H1 (cell line): ENCODE measurements at regions not wholly inside any gene's neighbourhood (a gene's known extent, or its start where the extent isn't known, plus 50 kb on each side); places are given as distances from the start of the nearest gene placed in this dataset.

Experiments used
- CBX8 ChIP-seq: fragments of 300-800, 300-1000 bp; sonication (generic); IDR thresholded peaks from 2 replicates; pipeline ENCODE4 v1.7.1; 2016; ENCODE audit warnings: low read depth, low read length, borderline replicate concordance
- SP4 ChIP-seq: IDR thresholded peaks from 2 replicates; pipeline ENCODE4 v1.6.1; 2012; ENCODE audit warnings: low read length, inconsistent platforms
- TF ChIP-seq, protein P1 (sequence below), 3 experiments: IDR thresholded peaks; 1 replicate in 2 of 3; 2 replicates in 1 of 3; pipeline versions ENCODE4 v1.5.1 to v1.6.1; 2011; ENCODE audit warnings: low read length in 3 of 3, mild to moderate bottlenecking in 3 of 3, inconsistent platforms in 2 of 3, low read depth in 1 of 3, moderate library complexity in 1 of 3; ENCODE audit not compliant: insufficient read depth in 1 of 3; ENCODE audit errors: control extremely low read depth in 1 of 3

- TF ChIP-seq CBX8, result no peak
- TF ChIP-seq, protein P1, sequence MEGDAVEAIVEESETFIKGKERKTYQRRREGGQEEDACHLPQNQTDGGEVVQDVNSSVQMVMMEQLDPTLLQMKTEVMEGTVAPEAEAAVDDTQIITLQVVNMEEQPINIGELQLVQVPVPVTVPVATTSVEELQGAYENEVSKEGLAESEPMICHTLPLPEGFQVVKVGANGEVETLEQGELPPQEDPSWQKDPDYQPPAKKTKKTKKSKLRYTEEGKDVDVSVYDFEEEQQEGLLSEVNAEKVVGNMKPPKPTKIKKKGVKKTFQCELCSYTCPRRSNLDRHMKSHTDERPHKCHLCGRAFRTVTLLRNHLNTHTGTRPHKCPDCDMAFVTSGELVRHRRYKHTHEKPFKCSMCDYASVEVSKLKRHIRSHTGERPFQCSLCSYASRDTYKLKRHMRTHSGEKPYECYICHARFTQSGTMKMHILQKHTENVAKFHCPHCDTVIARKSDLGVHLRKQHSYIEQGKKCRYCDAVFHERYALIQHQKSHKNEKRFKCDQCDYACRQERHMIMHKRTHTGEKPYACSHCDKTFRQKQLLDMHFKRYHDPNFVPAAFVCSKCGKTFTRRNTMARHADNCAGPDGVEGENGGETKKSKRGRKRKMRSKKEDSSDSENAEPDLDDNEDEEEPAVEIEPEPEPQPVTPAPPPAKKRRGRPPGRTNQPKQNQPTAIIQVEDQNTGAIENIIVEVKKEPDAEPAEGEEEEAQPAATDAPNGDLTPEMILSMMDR (IDR thresholded peaks at IDR 0.05; ENCODE audit: control extremely low read depth in 1 of 3, insufficient read depth in 1 of 3, low read depth in 1 of 3, low read length in 3 of 3), result no peak
- no peak for TF ChIP-seq SP4
Measured at GRCh38 chr2:128395196-128395595, 76.5 kb upstream of the HS6ST1 start (continued).
